H9 (cell line): ENCODE measurements at regions not wholly inside any gene's neighbourhood (a gene's known extent, or its start where the extent isn't known, plus 50 kb on each side); places are given as distances from the start of the nearest gene placed in this dataset.

ENCODE experiments used
- DNase-seq: peaks from one replicate; pipeline ENCODE4 v3.0.0-alpha.2; 2017
- H2AFZ ChIP-seq: one replicate; pipeline ENCODE4 v1.6.1; 2013; ENCODE audit warnings: mild to moderate bottlenecking, low read length, control low read depth, moderate library complexity
- H2AK5ac ChIP-seq: 2 replicates; pipeline ENCODE4 v1.6.1; 2013; ENCODE audit warnings: low read length, control low read depth, mixed read lengths; ENCODE audit not compliant: insufficient read length
- H2BK120ac ChIP-seq: one replicate; pipeline ENCODE4 v1.6.1; 2013; ENCODE audit warnings: low read depth, mild to moderate bottlenecking, low read length, control low read depth, inconsistent platforms; ENCODE audit not compliant: poor library complexity, severe bottlenecking
- H2BK12ac ChIP-seq: 2 replicates; pipeline ENCODE4 v1.6.1; 2013; ENCODE audit warnings: low read length, control low read depth, mixed read lengths, low read depth; ENCODE audit not compliant: insufficient read length
- H2BK15ac ChIP-seq: 2 replicates; pipeline ENCODE4 v1.6.1; 2013; ENCODE audit warnings: low read depth, low read length, control low read depth
- H2BK20ac ChIP-seq: one replicate; pipeline ENCODE4 v1.6.1; 2013; ENCODE audit warnings: low read depth, mild to moderate bottlenecking, low read length, control low read depth, inconsistent platforms; ENCODE audit not compliant: poor library complexity, severe bottlenecking
- H2BK5ac ChIP-seq: 2 replicates; pipeline ENCODE4 v1.6.1; 2013; ENCODE audit warnings: low read length, control low read depth, mixed read lengths; ENCODE audit not compliant: insufficient read length
- H3K14ac ChIP-seq: 2 replicates; pipeline ENCODE4 v1.6.1; 2013; ENCODE audit warnings: low read length, control low read depth; ENCODE audit not compliant: insufficient read depth
- H3K18ac ChIP-seq: 2 replicates; pipeline ENCODE4 v1.6.1; 2013; ENCODE audit warnings: low read depth, mild to moderate bottlenecking, mixed read lengths, low read length, control low read depth; ENCODE audit not compliant: insufficient read length
- H3K23ac ChIP-seq: 2 replicates; pipeline ENCODE4 v1.6.1; 2013; ENCODE audit warnings: low read length, control low read depth, mixed read lengths, low read depth; ENCODE audit not compliant: insufficient read length
- H3K23me2 ChIP-seq: 2 replicates; pipeline ENCODE4 v1.6.1; 2013; ENCODE audit warnings: low read depth, mild to moderate bottlenecking, mixed read lengths, low read length, control low read depth; ENCODE audit not compliant: insufficient read length, poor library complexity, severe bottlenecking
- H3K27ac ChIP-seq: 2 replicates; pipeline ENCODE4 v1.5.1; 2013; ENCODE audit warnings: low read length, control low read depth, mixed read lengths, low read depth; ENCODE audit not compliant: insufficient read length
- H3K27me3 ChIP-seq: 2 replicates; pipeline ENCODE4 v1.6.1; 2013; ENCODE audit warnings: low read length, control low read depth, inconsistent platforms; ENCODE audit not compliant: insufficient read depth
- H3K4ac ChIP-seq: 2 replicates; pipeline ENCODE4 v1.6.1; 2013; ENCODE audit warnings: low read depth, mild to moderate bottlenecking, control low read depth, inconsistent platforms, low read length, moderate library complexity
- H3K4me1 ChIP-seq: 2 replicates; pipeline ENCODE4 v1.6.1; 2013; ENCODE audit warnings: low read length, control low read depth, inconsistent platforms; ENCODE audit not compliant: insufficient read depth
- H3K4me2 ChIP-seq: 2 replicates; pipeline ENCODE4 v1.6.1; 2013; ENCODE audit warnings: low read length, control low read depth, mixed read lengths; ENCODE audit not compliant: insufficient read length, insufficient read depth
- H3K56ac ChIP-seq: 2 replicates; pipeline ENCODE4 v1.6.1; 2013; ENCODE audit warnings: low read depth, mild to moderate bottlenecking, mixed read lengths, low read length, control low read depth; ENCODE audit not compliant: insufficient read length
- H3K79me1 ChIP-seq: 2 replicates; pipeline ENCODE4 v1.6.1; 2013; ENCODE audit warnings: low read depth, mild to moderate bottlenecking, moderate library complexity, low read length, control low read depth, inconsistent platforms; ENCODE audit not compliant: insufficient read depth, poor library complexity, severe bottlenecking
- H3K79me2 ChIP-seq: 2 replicates; pipeline ENCODE4 v1.6.1; 2013; ENCODE audit warnings: low read length, control low read depth, inconsistent platforms; ENCODE audit not compliant: insufficient read depth
- H3K9ac ChIP-seq: 2 replicates; pipeline ENCODE4 v1.6.1; 2013; ENCODE audit warnings: low read length, control low read depth, mixed read lengths; ENCODE audit not compliant: insufficient read length; ENCODE audit errors: extremely low read depth
- H3K9me3 ChIP-seq: one replicate; pipeline ENCODE4 v1.6.1; 2013; ENCODE audit warnings: low read depth, low read length, inconsistent platforms; ENCODE audit not compliant: control insufficient read depth
- H3T11ph ChIP-seq: one replicate; pipeline ENCODE4 v1.6.1; 2013; ENCODE audit warnings: mild to moderate bottlenecking, low read length, control low read depth, inconsistent platforms
- H4K20me1 ChIP-seq: one replicate; pipeline ENCODE4 v1.6.1; 2013; ENCODE audit not compliant: control insufficient read depth, insufficient read length, insufficient read depth
- H4K5ac ChIP-seq: 2 replicates; pipeline ENCODE4 v1.6.1; 2013; ENCODE audit warnings: low read depth, mild to moderate bottlenecking, mixed read lengths, low read length, control low read depth; ENCODE audit not compliant: insufficient read length
- H4K8ac ChIP-seq: replicated peaks from 2 replicates; pipeline ENCODE4 v1.6.1; 2013; ENCODE audit warnings: low read length, control low read depth, mixed read lengths, low read depth; ENCODE audit not compliant: insufficient read length
- H4K91ac ChIP-seq: 2 replicates; pipeline ENCODE4 v1.6.1; 2013; ENCODE audit warnings: low read depth, mild to moderate bottlenecking, moderate library complexity, mixed read lengths, low read length, control low read depth; ENCODE audit not compliant: insufficient read length
- H3K27ac Mint-ChIP-seq, 3 experiments: 2 replicates in 2 of 3; 3 replicates in 1 of 3; pipeline ENCODE4 v1.8.0; 2020 to 2021; ENCODE audit warnings: mixed read lengths in 3 of 3, mild to moderate bottlenecking in 1 of 3, moderate library complexity in 1 of 3
- H3K27me3 Mint-ChIP-seq: 2 replicates; pipeline ENCODE4 v1.8.0; 2021; ENCODE audit warnings: low read depth, mild to moderate bottlenecking, moderate library complexity, mixed read lengths
- H3K36me3 Mint-ChIP-seq, 3 experiments: 2 replicates in 2 of 3; 3 replicates in 1 of 3; pipeline ENCODE4 v1.8.0; 2020 to 2021; ENCODE audit warnings: low read depth in 3 of 3, mixed read lengths in 3 of 3; ENCODE audit not compliant: insufficient read depth in 1 of 3
- H3K4me1 Mint-ChIP-seq, 2 experiments: 2 replicates each; pipeline ENCODE4 v1.8.0; 2020; ENCODE audit warnings: mixed read lengths in 2 of 2
- H3K4me3 Mint-ChIP-seq, 2 experiments: 2 replicates in 1 of 2; 3 replicates in 1 of 2; pipeline ENCODE4 v1.8.0; 2020 to 2021; ENCODE audit warnings: mild to moderate bottlenecking in 2 of 2, mixed read lengths in 2 of 2, moderate library complexity in 1 of 2
- H3K9me3 Mint-ChIP-seq, 2 experiments: 2 replicates in 1 of 2; 3 replicates in 1 of 2; pipeline ENCODE4 v1.8.0; 2020; ENCODE audit warnings: mild to moderate bottlenecking in 2 of 2, mixed read lengths in 2 of 2, moderate library complexity in 1 of 2
- CTCF ChIP-seq: fragments of 200-600 bp; sonication (generic); conservative IDR thresholded peaks from 3 replicates; pipeline ENCODE4 v1.8.0; 2021; ENCODE audit warnings: antibody characterized with exemption, mild to moderate bottlenecking
- WGBS: extraction: QIAGEN DNeasy Blood & Tissue Kit; methylation state at CpG from one replicate; pipeline ENCODE4 v1.1.7; 2013; ENCODE audit warnings: missing lambda C conversion rate, low lambda C conversion rate, mixed read lengths; ENCODE audit not compliant: insufficient read length; ENCODE audit errors: extremely low coverage; 5-methylcytosine and 5-hydroxymethylcytosine counted together

DNA sequence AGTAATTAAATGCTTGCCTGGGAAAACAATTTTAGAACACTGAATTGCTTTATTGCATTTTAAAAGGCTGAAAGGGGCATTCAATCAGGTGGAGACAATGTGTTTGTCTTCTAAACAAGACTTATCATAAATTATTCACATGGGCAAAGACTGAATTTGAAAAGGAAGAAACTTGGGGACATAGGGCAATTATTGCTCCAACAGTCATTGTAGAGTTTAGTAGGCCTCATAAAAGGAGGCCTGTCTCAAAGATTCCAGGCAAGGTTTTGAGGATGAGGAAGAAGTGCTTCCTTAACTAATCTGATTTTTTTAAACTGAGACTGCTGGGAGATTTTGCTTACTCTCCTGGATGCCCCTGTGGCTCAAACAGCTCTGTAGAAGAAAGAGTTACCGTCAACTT is 174.4 kb upstream of the RPS6KA3 start:
- H2BK20ac ChIP-seq, result no peak overlapping the region
- peaks cover 42% of the 10 kb centered on the region for H3K9me3 ChIP-seq
- no peak overlapping the region for H2AK5ac ChIP-seq
- WGBS, result no CpG with 5 or more reads among the region's 1 CpG
- no peak overlapping the region for H3T11ph ChIP-seq
- H2BK5ac ChIP-seq, result no peak overlapping the region
- no peak overlapping the region for H3K14ac ChIP-seq
- no peak overlapping the region for H3K4me2 ChIP-seq
- H3K27ac ChIP-seq, result no peak overlapping the region
- no peak overlapping the region for H3K9ac ChIP-seq
- H3K4ac ChIP-seq, result no peak overlapping the region
- no peak overlapping the region for H3K23ac ChIP-seq
- H3K18ac ChIP-seq, result no peak overlapping the region
- no peak overlapping the region for H2BK12ac ChIP-seq
- no peaks in the 10 kb centered on the region for H3K79me1 ChIP-seq
- Mint-ChIP-seq H3K27ac (no peak overlapping the region), H3K4me3 (no peak overlapping the region), H3K9me3 (peaks cover 50 to 51% of the 10 kb centered on the region in 2 experiments), H3K27me3 (no peaks in the 10 kb centered on the region; the same call in none of the 2 replicates), H3K4me1 (no peaks in the 10 kb centered on the region), H3K36me3 (peaks cover 0 to 3% (median 0%) of the 10 kb centered on the region in 3 experiments; a peak in 1 of 7 replicates)
- no peaks in the 10 kb centered on the region for H3K23me2 ChIP-seq
- H2BK120ac ChIP-seq, result no peak overlapping the region
- no peak overlapping the region for H4K91ac ChIP-seq
- no peak overlapping the region for H4K8ac ChIP-seq
- no peaks in the 10 kb centered on the region for H3K79me2 ChIP-seq
- no peaks in the 10 kb centered on the region for H3K27me3 ChIP-seq
- no peak overlapping the region for H3K56ac ChIP-seq
- H3K4me1 ChIP-seq, result no peaks in the 10 kb centered on the region
- H4K5ac ChIP-seq, result no peak overlapping the region
- no peaks in the 10 kb centered on the region for H4K20me1 ChIP-seq
- no peak overlapping the region for H2BK15ac ChIP-seq
- H2AFZ ChIP-seq, result no peak overlapping the region
- no peak for TF ChIP-seq CTCF
- DNase-seq, result no peak
